Nephron (organoid): ENCODE measurements at regions not wholly inside any gene's neighbourhood (a gene's known extent, or its start where the extent isn't known, plus 50 kb on each side); places are given as distances from the start of the nearest gene placed in this dataset.

Experiments
- H3K27ac Mint-ChIP-seq, 3 experiments: 2 replicates each; pipeline ENCODE4 v1.8.0; 2020; ENCODE audit warnings: mixed read lengths in 3 of 3, mild to moderate bottlenecking in 2 of 3, moderate library complexity in 1 of 3
- H3K27me3 Mint-ChIP-seq: 2 replicates; pipeline ENCODE4 v1.8.0; 2021; ENCODE audit warnings: low read depth, mild to moderate bottlenecking, moderate library complexity, mixed read lengths
- H3K36me3 Mint-ChIP-seq: 2 replicates; pipeline ENCODE4 v1.8.0; 2020; ENCODE audit warnings: low read depth, mixed read lengths
- H3K4me1 Mint-ChIP-seq: 2 replicates; pipeline ENCODE4 v1.8.0; 2020; ENCODE audit warnings: mixed read lengths
- H3K4me3 Mint-ChIP-seq, 3 experiments: 2 replicates each; pipeline ENCODE4 v1.8.0; 2020; ENCODE audit warnings: mild to moderate bottlenecking in 3 of 3, mixed read lengths in 3 of 3, moderate library complexity in 2 of 3
- H3K9me3 Mint-ChIP-seq: 2 replicates; pipeline ENCODE4 v1.8.0; 2020; ENCODE audit warnings: mixed read lengths
- TF ChIP-seq, protein P1 (sequence below), 3 experiments: fragments of 200-600 bp; sonication (generic); IDR thresholded peaks; one replicate each; pipeline ENCODE4 v1.5.0; 2021; ENCODE audit warnings: antibody characterized with exemption in 3 of 3; ENCODE audit not compliant: unreplicated experiment in 3 of 3

DNA sequence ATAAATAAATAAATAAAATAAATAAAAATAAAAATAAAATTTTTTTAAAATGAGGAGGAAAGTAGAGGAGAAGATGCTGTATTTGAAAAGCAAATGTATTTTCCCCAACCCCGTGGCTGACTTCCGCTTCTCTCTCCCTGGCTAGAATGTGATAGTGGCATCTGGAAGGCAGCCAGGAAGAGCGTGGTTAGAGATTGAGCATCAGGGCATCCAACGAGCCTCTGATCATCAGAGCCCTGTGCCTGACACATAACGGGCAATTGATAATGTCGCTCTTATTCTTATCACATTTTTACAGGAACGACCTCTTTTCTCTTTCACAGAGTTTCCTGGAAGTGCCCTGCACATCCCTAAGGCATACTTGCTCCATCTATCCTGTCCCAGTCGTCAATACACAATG is 496.9 kb upstream of the TMEM132C start:
- Mint-ChIP-seq H3K9me3 (no peaks in the 10 kb centered on the region), H3K27me3 (peaks cover 24% of the 10 kb centered on the region), H3K4me3 (no peak overlapping the region), H3K27ac (no peak overlapping the region), H3K36me3 (no peaks in the 10 kb centered on the region), H3K4me1 (no peaks in the 10 kb centered on the region)
- TF ChIP-seq, protein P1, sequence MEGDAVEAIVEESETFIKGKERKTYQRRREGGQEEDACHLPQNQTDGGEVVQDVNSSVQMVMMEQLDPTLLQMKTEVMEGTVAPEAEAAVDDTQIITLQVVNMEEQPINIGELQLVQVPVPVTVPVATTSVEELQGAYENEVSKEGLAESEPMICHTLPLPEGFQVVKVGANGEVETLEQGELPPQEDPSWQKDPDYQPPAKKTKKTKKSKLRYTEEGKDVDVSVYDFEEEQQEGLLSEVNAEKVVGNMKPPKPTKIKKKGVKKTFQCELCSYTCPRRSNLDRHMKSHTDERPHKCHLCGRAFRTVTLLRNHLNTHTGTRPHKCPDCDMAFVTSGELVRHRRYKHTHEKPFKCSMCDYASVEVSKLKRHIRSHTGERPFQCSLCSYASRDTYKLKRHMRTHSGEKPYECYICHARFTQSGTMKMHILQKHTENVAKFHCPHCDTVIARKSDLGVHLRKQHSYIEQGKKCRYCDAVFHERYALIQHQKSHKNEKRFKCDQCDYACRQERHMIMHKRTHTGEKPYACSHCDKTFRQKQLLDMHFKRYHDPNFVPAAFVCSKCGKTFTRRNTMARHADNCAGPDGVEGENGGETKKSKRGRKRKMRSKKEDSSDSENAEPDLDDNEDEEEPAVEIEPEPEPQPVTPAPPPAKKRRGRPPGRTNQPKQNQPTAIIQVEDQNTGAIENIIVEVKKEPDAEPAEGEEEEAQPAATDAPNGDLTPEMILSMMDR (IDR thresholded peaks at IDR 0.05; ENCODE audit: unreplicated experiment in 3 of 3): no peak

DNA sequence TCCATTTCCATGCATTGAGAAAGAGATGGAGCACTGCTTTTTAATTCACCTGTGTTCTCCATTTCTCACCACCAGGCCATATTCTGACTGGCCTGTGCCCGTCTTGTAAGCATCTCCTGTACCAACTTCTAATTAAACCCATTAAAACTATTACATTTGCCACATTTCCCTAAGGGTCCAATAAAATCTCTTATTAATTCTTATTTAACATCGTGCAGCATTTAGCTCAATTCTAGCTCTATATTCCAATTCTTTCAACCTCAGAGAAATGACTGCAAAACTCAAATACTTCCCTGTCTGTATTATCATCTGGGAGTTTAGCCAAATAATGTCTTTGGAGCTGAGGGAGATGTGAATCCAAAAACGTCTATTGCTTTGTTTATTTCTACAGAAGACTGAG is 495.4 kb upstream of the TMEM132C start:
- Mint-ChIP-seq H3K4me1 (no peaks in the 10 kb centered on the region), H3K4me3 (no peak overlapping the region), H3K27ac (no peak overlapping the region), H3K9me3 (no peaks in the 10 kb centered on the region), H3K27me3 (peaks cover 24% of the 10 kb centered on the region), H3K36me3 (no peaks in the 10 kb centered on the region)
- TF ChIP-seq, protein P1 (IDR thresholded peaks at IDR 0.05; ENCODE audit: unreplicated experiment in 3 of 3): no peak

DNA sequence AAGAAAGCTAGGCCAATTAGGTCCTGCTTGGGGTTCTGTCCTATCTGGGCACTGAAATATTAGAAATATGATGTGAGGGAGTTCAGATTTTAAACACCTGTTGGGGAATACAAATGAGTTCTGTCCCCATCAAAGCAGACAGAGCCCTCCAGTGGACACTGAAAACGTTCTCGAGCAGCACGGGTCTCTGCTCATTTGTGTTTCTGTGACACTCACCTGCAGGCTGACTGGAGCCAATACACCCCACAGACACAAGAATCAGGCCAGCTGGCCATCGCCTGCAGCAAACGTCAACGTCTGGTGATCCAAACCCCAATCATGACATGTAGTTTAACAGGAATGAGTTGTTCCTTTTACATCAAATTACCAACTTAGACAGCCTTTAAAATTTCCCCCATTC is 493.4 kb upstream of the TMEM132C start:
- Mint-ChIP-seq H3K4me1 (no peaks in the 10 kb centered on the region), H3K36me3 (no peaks in the 10 kb centered on the region), H3K27me3 (peaks cover 28% of the 10 kb centered on the region), H3K9me3 (no peaks in the 10 kb centered on the region), H3K27ac (no peak overlapping the region), H3K4me3 (no peak overlapping the region)
- TF ChIP-seq, protein P1 (IDR thresholded peaks at IDR 0.05; ENCODE audit: unreplicated experiment in 3 of 3): peak in 1 of 3 experiments; percentile 12

DNA sequence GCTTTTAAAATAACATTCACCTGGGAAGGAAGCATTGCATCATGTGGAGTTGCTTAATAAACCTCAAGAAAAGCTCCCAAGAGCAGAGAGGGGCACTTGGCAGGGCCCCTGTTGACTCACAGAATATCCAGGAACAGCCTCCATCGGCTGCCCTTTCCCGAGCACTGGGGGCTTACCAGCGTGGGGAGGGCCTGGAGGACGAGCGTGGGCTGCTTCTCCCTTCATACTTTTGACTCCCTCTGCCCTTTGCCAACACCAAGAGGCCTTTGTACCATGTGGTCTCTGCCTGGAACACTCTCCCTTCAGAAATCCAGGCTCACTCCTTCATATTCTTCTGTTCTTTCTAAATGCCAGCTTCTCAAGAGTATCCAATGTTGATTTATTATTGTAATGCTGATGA is 492.1 kb upstream of the TMEM132C start:
- peaks cover 30% of the 10 kb centered on the region for H3K27me3 Mint-ChIP-seq
- no peaks in the 10 kb centered on the region for H3K9me3 Mint-ChIP-seq
- no peaks in the 10 kb centered on the region for H3K4me1 Mint-ChIP-seq
- H3K27ac Mint-ChIP-seq: no peak overlapping the region
- TF ChIP-seq, protein P1 (IDR thresholded peaks at IDR 0.05; ENCODE audit: unreplicated experiment in 3 of 3): no peak
- no peaks in the 10 kb centered on the region for H3K36me3 Mint-ChIP-seq
- no peak overlapping the region for H3K4me3 Mint-ChIP-seq

DNA sequence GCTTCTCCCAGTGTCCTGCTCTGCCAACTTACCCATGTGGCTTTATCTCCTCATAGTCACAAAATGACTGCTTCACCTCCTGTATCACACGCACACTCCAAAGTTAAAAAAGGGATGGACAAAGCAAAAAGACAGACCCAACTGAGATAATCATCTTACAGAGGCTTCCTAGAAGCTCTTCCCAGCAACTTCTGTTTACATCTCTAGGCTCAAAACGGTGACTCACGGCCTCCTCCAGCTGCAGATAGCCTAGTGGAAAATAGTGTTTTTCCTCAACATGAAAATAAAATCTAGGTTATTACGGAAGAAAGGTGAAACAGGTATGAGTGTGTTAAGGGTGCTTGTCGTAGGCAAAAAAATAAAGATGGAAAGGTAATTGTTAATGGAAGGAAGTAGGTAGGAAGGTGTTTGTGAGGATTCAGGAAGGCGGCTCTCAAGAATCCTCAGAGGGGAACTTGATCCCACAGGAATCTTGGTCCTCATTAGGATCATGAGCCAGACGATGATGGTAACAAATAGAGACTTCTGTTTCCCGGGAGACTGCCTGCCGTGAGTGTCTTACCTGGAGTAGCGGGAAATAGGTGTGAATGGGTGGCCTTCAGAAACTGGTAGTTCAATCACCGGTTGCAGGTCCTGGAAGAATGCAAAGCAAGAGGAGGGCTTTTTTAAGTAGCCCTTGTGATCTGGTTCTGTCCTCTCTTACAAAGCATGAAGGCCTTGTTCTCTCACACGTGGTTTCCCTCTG is 487.5 kb upstream of the TMEM132C start:
- Mint-ChIP-seq H3K36me3 (no peaks in the 10 kb centered on the region), H3K27me3 (peaks cover 8% of the 10 kb centered on the region), H3K4me3 (no peak overlapping the region), H3K4me1 (no peaks in the 10 kb centered on the region), H3K9me3 (no peaks in the 10 kb centered on the region), H3K27ac (no peak overlapping the region)
- TF ChIP-seq, protein P1 (IDR thresholded peaks at IDR 0.05; ENCODE audit: unreplicated experiment in 3 of 3): no peak

DNA sequence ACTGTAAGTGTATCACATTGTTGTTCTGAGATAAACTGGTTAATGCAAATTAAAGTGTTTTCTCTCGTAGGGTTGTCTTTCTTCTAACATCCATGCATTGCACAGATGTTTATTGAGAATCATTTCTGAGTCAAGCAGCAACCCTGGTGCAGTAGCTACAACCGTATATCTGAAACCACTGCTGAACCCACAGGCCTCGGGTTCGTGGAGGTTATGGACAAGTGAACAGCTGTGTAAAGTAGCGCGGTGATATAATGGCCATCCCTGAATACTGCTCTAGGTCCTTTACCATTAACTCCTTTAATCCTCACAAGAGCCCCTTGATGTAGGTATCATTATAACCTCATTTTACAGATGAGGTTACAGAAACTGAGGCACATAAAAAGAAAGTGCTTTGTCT is 486.1 kb upstream of the TMEM132C start:
- no peaks in the 10 kb centered on the region for H3K36me3 Mint-ChIP-seq
- no peak overlapping the region for H3K27ac Mint-ChIP-seq
- no peaks in the 10 kb centered on the region for H3K4me1 Mint-ChIP-seq
- TF ChIP-seq, protein P1 (IDR thresholded peaks at IDR 0.05; ENCODE audit: unreplicated experiment in 3 of 3): no peak
- H3K9me3 Mint-ChIP-seq: no peaks in the 10 kb centered on the region
- peaks cover 11% of the 10 kb centered on the region for H3K27me3 Mint-ChIP-seq
- no peak overlapping the region for H3K4me3 Mint-ChIP-seq
